ENCODE measurements at regions not wholly inside any gene's neighbourhood (a gene's known extent, or its start where the extent isn't known, plus 50 kb on each side); places are given as distances from the start of the nearest gene placed in this dataset.

DNA sequence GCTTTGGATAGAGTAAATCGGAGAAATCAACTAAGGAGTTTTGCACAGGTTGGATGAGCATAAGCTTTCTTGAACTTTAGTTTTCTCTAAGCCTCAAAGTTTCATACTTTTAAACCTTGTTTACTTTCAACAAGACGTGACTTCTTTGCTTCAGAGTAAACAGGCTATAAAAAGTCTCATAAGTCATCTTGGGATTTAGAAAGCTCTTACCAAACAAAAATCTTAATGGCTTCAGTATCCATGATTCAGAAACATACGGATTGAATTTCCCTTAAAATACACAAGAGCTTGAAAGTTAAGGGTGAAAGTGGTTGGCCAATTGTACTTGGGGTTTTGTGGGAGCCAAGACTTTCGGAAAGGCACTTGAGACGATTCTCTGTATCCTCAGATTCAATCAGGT, 270.9 kb upstream of the ANKH start:
- Histone ChIP-seq H3K27ac (ENCODE audit: low read length in 2 of 2) (no peak overlapping the region), H3K79me2 (ENCODE audit: control insufficient read depth, insufficient read depth, low read length) (no peaks in the 10 kb centered on the region), H2AFZ (ENCODE audit: insufficient read depth, low read depth, low read length, poor library complexity, severe bottlenecking) (no peak overlapping the region), H3K36me3 (replicated peaks in 1 of 2; ENCODE audit: control extremely low read depth in 1 of 2, control insufficient read depth in 1 of 2, extremely low read depth in 1 of 2, insufficient read depth in 2 of 2, low read length in 1 of 2) (no peaks in the 10 kb centered on the region), H3K4me1 (ENCODE audit: control insufficient read depth in 2 of 2, insufficient read depth in 2 of 2, low read length in 2 of 2) (no peaks in the 10 kb centered on the region), H4K20me1 (ENCODE audit: control insufficient read depth, insufficient read depth, low read length, poor library complexity, severe bottlenecking) (no peaks in the 10 kb centered on the region), H3K9ac (ENCODE audit: low read length) (no peak overlapping the region), H3K4me3 (ENCODE audit: control extremely low read depth in 1 of 5, extremely low read depth in 1 of 5, insufficient read depth in 1 of 5, low read depth in 2 of 5, low read length in 4 of 5) (no peak overlapping the region), H3K9me3 (ENCODE audit: control extremely low read depth in 1 of 3, control insufficient read depth in 2 of 3, insufficient read depth in 1 of 3, low read length in 2 of 3) (peaks cover 0 to 5% (median 0%) of the 10 kb centered on the region in 3 donors), H3K27me3 (replicated peaks in 1 of 4; ENCODE audit: control extremely low read depth in 1 of 4, control insufficient read depth in 3 of 4, insufficient read depth in 4 of 4, low read length in 3 of 4) (no peaks in the 10 kb centered on the region), H3K4me2 (replicated peaks; ENCODE audit: low read depth, low read length, poor library complexity, severe bottlenecking) (no peak overlapping the region)
- intact Hi-C loops (cut with micrococcal nuclease): no loop called here
- H3K27ac Mint-ChIP-seq: no peak overlapping the region
- H3K9me3 Mint-ChIP-seq (ENCODE audit: insufficient read depth): no peaks in the 10 kb centered on the region
- DNase-seq: no peak
- 88% methylated on average over 2 of the region's 5 CpGs for WGBS (ENCODE audit: insufficient coverage)
- ATAC-seq (ENCODE audit: low read depth): no peak
- H3K4me3 Mint-ChIP-seq: no peak overlapping the region
- ChIA-PET CTCF (no interaction called here), POLR2A (no interaction called here)
- H3K4me1 Mint-ChIP-seq: no peaks in the 10 kb centered on the region
- TF ChIP-seq, protein P1, sequence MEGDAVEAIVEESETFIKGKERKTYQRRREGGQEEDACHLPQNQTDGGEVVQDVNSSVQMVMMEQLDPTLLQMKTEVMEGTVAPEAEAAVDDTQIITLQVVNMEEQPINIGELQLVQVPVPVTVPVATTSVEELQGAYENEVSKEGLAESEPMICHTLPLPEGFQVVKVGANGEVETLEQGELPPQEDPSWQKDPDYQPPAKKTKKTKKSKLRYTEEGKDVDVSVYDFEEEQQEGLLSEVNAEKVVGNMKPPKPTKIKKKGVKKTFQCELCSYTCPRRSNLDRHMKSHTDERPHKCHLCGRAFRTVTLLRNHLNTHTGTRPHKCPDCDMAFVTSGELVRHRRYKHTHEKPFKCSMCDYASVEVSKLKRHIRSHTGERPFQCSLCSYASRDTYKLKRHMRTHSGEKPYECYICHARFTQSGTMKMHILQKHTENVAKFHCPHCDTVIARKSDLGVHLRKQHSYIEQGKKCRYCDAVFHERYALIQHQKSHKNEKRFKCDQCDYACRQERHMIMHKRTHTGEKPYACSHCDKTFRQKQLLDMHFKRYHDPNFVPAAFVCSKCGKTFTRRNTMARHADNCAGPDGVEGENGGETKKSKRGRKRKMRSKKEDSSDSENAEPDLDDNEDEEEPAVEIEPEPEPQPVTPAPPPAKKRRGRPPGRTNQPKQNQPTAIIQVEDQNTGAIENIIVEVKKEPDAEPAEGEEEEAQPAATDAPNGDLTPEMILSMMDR (IDR thresholded peaks at IDR 0.05): no peak
- TF ChIP-seq EZH2 (IDR thresholded peaks at IDR 0.05; ENCODE audit: borderline replicate concordance, insufficient read depth, low read depth, low read length, poor library complexity, severe bottlenecking): no peak
- H3K27me3 Mint-ChIP-seq: no peaks in the 10 kb centered on the region

DNA sequence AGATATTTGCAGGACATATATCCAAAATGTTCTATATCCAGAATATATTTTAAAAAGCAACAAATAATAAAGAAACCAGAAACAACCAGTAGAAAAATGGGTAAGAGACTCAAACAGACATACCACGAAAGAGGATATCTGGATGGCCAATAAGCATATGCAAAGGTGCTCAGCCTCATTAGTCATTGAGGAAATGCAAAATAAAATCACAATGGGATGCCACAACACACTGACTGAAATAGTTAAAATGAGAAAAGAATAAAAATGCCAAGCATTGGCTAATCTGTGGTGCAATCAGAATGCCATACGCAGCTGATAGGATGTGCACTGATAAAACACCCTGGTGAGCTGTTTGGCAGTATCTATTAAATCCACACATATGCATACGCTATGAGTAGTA, 265.8 kb upstream of the ANKH start:
- Histone ChIP-seq H3K27me3 (replicated peaks in 1 of 4; ENCODE audit: control extremely low read depth in 1 of 4, control insufficient read depth in 3 of 4, insufficient read depth in 4 of 4, low read length in 3 of 4) (no peaks in the 10 kb centered on the region), H3K9ac (ENCODE audit: low read length) (no peak overlapping the region), H3K4me3 (ENCODE audit: control extremely low read depth in 1 of 5, extremely low read depth in 1 of 5, insufficient read depth in 1 of 5, low read depth in 2 of 5, low read length in 4 of 5) (no peak overlapping the region), H3K4me1 (ENCODE audit: control insufficient read depth in 2 of 2, insufficient read depth in 2 of 2, low read length in 2 of 2) (no peaks in the 10 kb centered on the region), H3K36me3 (replicated peaks in 1 of 2; ENCODE audit: control extremely low read depth in 1 of 2, control insufficient read depth in 1 of 2, extremely low read depth in 1 of 2, insufficient read depth in 2 of 2, low read length in 1 of 2) (no peaks in the 10 kb centered on the region), H3K79me2 (ENCODE audit: control insufficient read depth, insufficient read depth, low read length) (no peaks in the 10 kb centered on the region), H4K20me1 (ENCODE audit: control insufficient read depth, insufficient read depth, low read length, poor library complexity, severe bottlenecking) (no peaks in the 10 kb centered on the region), H2AFZ (ENCODE audit: insufficient read depth, low read depth, low read length, poor library complexity, severe bottlenecking) (no peak overlapping the region), H3K9me3 (ENCODE audit: control extremely low read depth in 1 of 3, control insufficient read depth in 2 of 3, insufficient read depth in 1 of 3, low read length in 2 of 3) (peaks cover 0 to 12% (median 0%) of the 10 kb centered on the region in 3 donors), H3K4me2 (replicated peaks; ENCODE audit: low read depth, low read length, poor library complexity, severe bottlenecking) (no peak overlapping the region), H3K27ac (ENCODE audit: low read length in 2 of 2) (no peak overlapping the region)
- Mint-ChIP-seq H3K4me3 (no peak overlapping the region), H3K27ac (no peak overlapping the region), H3K27me3 (no peaks in the 10 kb centered on the region), H3K9me3 (ENCODE audit: insufficient read depth) (no peaks in the 10 kb centered on the region), H3K4me1 (no peaks in the 10 kb centered on the region)
- 80% methylated on average over 1 of the region's 3 CpGs for WGBS (ENCODE audit: insufficient coverage)
- intact Hi-C loops (cut with micrococcal nuclease): no loop called here
- TF ChIP-seq, protein P1 (IDR thresholded peaks at IDR 0.05): no peak
- no peak for TF ChIP-seq EZH2 (IDR thresholded peaks at IDR 0.05; ENCODE audit: borderline replicate concordance, insufficient read depth, low read depth, low read length, poor library complexity, severe bottlenecking)
- ATAC-seq (ENCODE audit: low read depth) (no peak), DNase-seq (no peak)
- ChIA-PET POLR2A (no interaction called here), CTCF (no interaction called here)

Measured in B cell (primary cell).